C4-2B (cell line): ENCODE measurements at regions not wholly inside any gene's neighbourhood (a gene's known extent, or its start where the extent isn't known, plus 50 kb on each side); places are given as distances from the start of the nearest gene placed in this dataset.

ENCODE experiments used
- ZFX ChIP-seq: fragments of 450-650 bp; IDR thresholded peaks from 2 replicates; pipeline ENCODE4 v1.6.1; 2017
- TF ChIP-seq, protein P1 (sequence below): fragments of 450-650 bp; conservative IDR thresholded peaks from 2 replicates; pipeline ENCODE4 v1.5.1; 2017; ENCODE audit warnings: mild to moderate bottlenecking

DNA sequence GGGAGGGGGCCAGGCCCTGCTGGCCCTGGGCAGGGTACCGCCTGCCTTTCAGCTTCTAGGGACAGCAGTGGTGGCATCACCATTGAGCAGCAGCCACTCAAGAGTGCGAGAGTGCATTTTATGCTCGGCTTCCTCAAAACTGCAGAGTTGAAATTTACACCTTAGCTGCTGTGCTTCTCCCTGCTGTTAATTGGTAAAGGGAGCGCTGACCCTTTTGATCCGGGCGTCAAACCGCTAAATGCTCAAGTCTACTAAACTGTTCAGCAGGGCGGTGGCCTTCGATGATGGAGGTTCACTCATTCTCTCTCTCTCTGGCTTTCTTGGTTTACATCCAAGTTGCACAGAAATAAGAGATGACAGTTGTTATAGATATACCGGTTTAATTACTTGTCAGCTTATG is 368.6 kb upstream of the IRX2 start:
- TF ChIP-seq, protein P1, sequence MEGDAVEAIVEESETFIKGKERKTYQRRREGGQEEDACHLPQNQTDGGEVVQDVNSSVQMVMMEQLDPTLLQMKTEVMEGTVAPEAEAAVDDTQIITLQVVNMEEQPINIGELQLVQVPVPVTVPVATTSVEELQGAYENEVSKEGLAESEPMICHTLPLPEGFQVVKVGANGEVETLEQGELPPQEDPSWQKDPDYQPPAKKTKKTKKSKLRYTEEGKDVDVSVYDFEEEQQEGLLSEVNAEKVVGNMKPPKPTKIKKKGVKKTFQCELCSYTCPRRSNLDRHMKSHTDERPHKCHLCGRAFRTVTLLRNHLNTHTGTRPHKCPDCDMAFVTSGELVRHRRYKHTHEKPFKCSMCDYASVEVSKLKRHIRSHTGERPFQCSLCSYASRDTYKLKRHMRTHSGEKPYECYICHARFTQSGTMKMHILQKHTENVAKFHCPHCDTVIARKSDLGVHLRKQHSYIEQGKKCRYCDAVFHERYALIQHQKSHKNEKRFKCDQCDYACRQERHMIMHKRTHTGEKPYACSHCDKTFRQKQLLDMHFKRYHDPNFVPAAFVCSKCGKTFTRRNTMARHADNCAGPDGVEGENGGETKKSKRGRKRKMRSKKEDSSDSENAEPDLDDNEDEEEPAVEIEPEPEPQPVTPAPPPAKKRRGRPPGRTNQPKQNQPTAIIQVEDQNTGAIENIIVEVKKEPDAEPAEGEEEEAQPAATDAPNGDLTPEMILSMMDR, result no peak
- no peak for TF ChIP-seq ZFX
